ENCODE measurements at regions not wholly inside any gene's neighbourhood (a gene's known extent, or its start where the extent isn't known, plus 50 kb on each side); places are given as distances from the start of the nearest gene placed in this dataset.

DNA sequence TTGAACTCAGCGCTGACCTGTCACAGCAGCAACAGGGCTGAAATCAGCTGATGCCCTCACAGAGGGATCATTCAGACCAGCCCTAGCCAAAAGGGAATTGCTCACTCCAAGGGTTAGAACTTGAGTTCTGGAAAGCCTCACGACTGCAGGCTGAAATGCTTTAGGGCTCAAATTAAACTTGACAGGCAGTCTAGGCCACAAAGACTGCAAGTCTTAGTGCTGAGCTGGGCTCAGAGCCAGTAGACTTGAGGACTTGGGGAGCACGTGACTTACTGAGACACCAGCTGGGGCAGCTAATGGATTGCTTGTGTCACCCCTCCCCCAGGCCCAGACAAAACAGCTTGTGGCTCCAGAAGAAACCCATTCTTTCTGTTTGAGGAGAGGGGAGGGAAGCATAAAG lies 119.0 kb upstream of the SLC6A14 start:
- no peak for DNase-seq
- Histone ChIP-seq H3K9me2 (no peaks in the 10 kb centered on the region), H3K27me3 (ENCODE audit: insufficient read depth) (no peaks in the 10 kb centered on the region), H2AFZ (ENCODE audit: low read depth) (no peak overlapping the region), H3K79me2 (ENCODE audit: insufficient read depth) (no peaks in the 10 kb centered on the region), H4K20me1 (ENCODE audit: insufficient read depth) (no peaks in the 10 kb centered on the region), H3K36me3 (replicated peaks in 1 of 2; ENCODE audit: control insufficient read depth in 1 of 2, insufficient read depth in 2 of 2, low read length in 1 of 2) (no peaks in the 10 kb centered on the region), H3K9ac (no peak overlapping the region), H3K4me3 (ENCODE audit: low read depth in 2 of 2, low read length in 1 of 2) (no peak overlapping the region), H3K27ac (ENCODE audit: low read depth in 2 of 2, low read length in 1 of 2) (no peak overlapping the region), H3K4me1 (ENCODE audit: control insufficient read depth in 1 of 2, insufficient read depth in 2 of 2, low read depth in 1 of 2, low read length in 1 of 2) (no peaks in the 10 kb centered on the region; a peak in 1 of 4 replicates), H3K9me3 (no peaks in the 10 kb centered on the region), H3F3A (replicated peaks; ENCODE audit: insufficient read depth) (no peaks in the 10 kb centered on the region), H3K4me2 (no peak overlapping the region)
- TF ChIP-seq TCF12 (IDR thresholded peaks at IDR 0.05) (peak; percentile 25; the same call in 1 of the 2 replicates), GATA2 (CRISPR knock-in tag; IDR thresholded peaks at IDR 0.05) (no peak), RAD21 (IDR thresholded peaks at IDR 0.05; ENCODE audit: low read length) (no peak), NFIC (IDR thresholded peaks at IDR 0.05; ENCODE audit: borderline replicate concordance) (no peak), TEAD4 (IDR thresholded peaks at IDR 0.05; ENCODE audit: borderline replicate concordance, insufficient read depth) (no peak)
- TF ChIP-seq, protein P1, sequence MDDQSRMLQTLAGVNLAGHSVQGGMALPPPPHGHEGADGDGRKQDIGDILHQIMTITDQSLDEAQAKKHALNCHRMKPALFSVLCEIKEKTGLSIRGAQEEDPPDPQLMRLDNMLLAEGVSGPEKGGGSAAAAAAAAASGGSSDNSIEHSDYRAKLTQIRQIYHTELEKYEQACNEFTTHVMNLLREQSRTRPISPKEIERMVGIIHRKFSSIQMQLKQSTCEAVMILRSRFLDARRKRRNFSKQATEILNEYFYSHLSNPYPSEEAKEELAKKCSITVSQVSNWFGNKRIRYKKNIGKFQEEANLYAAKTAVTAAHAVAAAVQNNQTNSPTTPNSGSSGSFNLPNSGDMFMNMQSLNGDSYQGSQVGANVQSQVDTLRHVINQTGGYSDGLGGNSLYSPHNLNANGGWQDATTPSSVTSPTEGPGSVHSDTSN (IDR thresholded peaks at IDR 0.05): peak; percentile 30; the same call in 1 of the 2 replicates
- TF ChIP-seq, protein P2, sequence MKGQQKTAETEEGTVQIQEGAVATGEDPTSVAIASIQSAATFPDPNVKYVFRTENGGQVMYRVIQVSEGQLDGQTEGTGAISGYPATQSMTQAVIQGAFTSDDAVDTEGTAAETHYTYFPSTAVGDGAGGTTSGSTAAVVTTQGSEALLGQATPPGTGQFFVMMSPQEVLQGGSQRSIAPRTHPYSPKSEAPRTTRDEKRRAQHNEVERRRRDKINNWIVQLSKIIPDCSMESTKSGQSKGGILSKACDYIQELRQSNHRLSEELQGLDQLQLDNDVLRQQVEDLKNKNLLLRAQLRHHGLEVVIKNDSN (IDR thresholded peaks at IDR 0.05; ENCODE audit: borderline replicate concordance, low read depth): peak; percentile 33; the same call in 1 of the 2 replicates
- CTCF ChIA-PET: no interaction called here
- 6% methylated on average over 2 of the region's 3 CpGs for WGBS (ENCODE audit: low lambda C conversion rate)
- POLR2A ChIA-PET: no interaction called here

DNA sequence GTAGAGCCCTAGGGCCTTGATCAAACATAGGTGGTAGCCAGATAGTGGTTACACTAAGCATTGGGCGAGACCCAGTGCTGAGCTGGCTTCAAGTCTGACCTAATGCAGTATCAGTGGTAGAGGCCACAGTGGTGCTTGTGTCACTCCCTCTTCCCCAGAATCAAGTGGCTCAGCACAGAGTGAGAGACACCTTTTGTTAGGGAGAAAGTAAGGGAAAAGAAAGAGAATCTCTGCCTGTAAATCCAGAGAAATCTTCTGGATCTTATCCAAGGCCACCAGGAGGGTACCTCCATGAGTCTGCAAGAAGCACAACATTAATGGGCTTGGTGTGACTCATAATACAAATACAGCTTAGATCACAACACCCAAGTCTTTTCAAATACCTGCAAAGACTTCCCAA lies 117.7 kb upstream of the SLC6A14 start:
- Histone ChIP-seq H3K4me2 (no peak overlapping the region), H3K27me3 (ENCODE audit: insufficient read depth) (no peaks in the 10 kb centered on the region), H3K79me2 (ENCODE audit: insufficient read depth) (no peaks in the 10 kb centered on the region), H3K9me2 (no peaks in the 10 kb centered on the region), H3K36me3 (replicated peaks in 1 of 2; ENCODE audit: control insufficient read depth in 1 of 2, insufficient read depth in 2 of 2, low read length in 1 of 2) (no peaks in the 10 kb centered on the region), H4K20me1 (ENCODE audit: insufficient read depth) (no peaks in the 10 kb centered on the region), H3F3A (replicated peaks; ENCODE audit: insufficient read depth) (no peaks in the 10 kb centered on the region), H3K27ac (ENCODE audit: low read depth in 2 of 2, low read length in 1 of 2) (no peak overlapping the region), H2AFZ (ENCODE audit: low read depth) (no peak overlapping the region), H3K4me3 (ENCODE audit: low read depth in 2 of 2, low read length in 1 of 2) (no peak overlapping the region), H3K9ac (no peak overlapping the region), H3K4me1 (ENCODE audit: control insufficient read depth in 1 of 2, insufficient read depth in 2 of 2, low read depth in 1 of 2, low read length in 1 of 2) (no peaks in the 10 kb centered on the region; a peak in 1 of 4 replicates), H3K9me3 (no peaks in the 10 kb centered on the region)
- POLR2A ChIA-PET: no interaction called here
- 17% methylated on average over 1 of the region's 1 CpG for WGBS (ENCODE audit: low lambda C conversion rate)
- CTCF ChIA-PET: no interaction called here
- DNase-seq: no peak
- TF ChIP-seq, protein P3, sequence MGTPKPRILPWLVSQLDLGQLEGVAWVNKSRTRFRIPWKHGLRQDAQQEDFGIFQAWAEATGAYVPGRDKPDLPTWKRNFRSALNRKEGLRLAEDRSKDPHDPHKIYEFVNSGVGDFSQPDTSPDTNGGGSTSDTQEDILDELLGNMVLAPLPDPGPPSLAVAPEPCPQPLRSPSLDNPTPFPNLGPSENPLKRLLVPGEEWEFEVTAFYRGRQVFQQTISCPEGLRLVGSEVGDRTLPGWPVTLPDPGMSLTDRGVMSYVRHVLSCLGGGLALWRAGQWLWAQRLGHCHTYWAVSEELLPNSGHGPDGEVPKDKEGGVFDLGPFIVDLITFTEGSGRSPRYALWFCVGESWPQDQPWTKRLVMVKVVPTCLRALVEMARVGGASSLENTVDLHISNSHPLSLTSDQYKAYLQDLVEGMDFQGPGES (IDR thresholded peaks at IDR 0.05; ENCODE audit: low read depth, low read length): no peak
- TF ChIP-seq RCOR1 (IDR thresholded peaks at IDR 0.05; ENCODE audit: low read length): no peak
- TF ChIP-seq, protein P4, sequence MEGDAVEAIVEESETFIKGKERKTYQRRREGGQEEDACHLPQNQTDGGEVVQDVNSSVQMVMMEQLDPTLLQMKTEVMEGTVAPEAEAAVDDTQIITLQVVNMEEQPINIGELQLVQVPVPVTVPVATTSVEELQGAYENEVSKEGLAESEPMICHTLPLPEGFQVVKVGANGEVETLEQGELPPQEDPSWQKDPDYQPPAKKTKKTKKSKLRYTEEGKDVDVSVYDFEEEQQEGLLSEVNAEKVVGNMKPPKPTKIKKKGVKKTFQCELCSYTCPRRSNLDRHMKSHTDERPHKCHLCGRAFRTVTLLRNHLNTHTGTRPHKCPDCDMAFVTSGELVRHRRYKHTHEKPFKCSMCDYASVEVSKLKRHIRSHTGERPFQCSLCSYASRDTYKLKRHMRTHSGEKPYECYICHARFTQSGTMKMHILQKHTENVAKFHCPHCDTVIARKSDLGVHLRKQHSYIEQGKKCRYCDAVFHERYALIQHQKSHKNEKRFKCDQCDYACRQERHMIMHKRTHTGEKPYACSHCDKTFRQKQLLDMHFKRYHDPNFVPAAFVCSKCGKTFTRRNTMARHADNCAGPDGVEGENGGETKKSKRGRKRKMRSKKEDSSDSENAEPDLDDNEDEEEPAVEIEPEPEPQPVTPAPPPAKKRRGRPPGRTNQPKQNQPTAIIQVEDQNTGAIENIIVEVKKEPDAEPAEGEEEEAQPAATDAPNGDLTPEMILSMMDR (IDR thresholded peaks at IDR 0.05): no peak
- no peak for TF ChIP-seq EP300 (IDR thresholded peaks at IDR 0.05; ENCODE audit: borderline replicate concordance in 1 of 2, low read depth in 1 of 2, low read length in 1 of 2)
- no peak for TF ChIP-seq TEAD4 (IDR thresholded peaks at IDR 0.05; ENCODE audit: borderline replicate concordance, insufficient read depth)
- TF ChIP-seq NFIC (IDR thresholded peaks at IDR 0.05; ENCODE audit: borderline replicate concordance): no peak
- TF ChIP-seq RFX5 (IDR thresholded peaks at IDR 0.05; ENCODE audit: low read length): no peak
- TF ChIP-seq JUND (IDR thresholded peaks at IDR 0.05): no peak
- TF ChIP-seq, protein P1 (IDR thresholded peaks at IDR 0.05): no peak
- TF ChIP-seq, protein P5, sequence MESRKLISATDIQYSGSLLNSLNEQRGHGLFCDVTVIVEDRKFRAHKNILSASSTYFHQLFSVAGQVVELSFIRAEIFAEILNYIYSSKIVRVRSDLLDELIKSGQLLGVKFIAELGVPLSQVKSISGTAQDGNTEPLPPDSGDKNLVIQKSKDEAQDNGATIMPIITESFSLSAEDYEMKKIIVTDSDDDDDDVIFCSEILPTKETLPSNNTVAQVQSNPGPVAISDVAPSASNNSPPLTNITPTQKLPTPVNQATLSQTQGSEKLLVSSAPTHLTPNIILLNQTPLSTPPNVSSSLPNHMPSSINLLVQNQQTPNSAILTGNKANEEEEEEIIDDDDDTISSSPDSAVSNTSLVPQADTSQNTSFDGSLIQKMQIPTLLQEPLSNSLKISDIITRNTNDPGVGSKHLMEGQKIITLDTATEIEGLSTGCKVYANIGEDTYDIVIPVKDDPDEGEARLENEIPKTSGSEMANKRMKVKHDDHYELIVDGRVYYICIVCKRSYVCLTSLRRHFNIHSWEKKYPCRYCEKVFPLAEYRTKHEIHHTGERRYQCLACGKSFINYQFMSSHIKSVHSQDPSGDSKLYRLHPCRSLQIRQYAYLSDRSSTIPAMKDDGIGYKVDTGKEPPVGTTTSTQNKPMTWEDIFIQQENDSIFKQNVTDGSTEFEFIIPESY (IDR thresholded peaks at IDR 0.05; ENCODE audit: borderline replicate concordance, low read depth): no peak
- TF ChIP-seq ELF1 (IDR thresholded peaks at IDR 0.05): no peak
- no peak for TF ChIP-seq RXRA (IDR thresholded peaks at IDR 0.05; ENCODE audit: borderline replicate concordance, low read depth)
- no peak for TF ChIP-seq NRF1 (IDR thresholded peaks at IDR 0.05; ENCODE audit: low read depth, low read length)
- no peak for TF ChIP-seq FOXM1 (IDR thresholded peaks at IDR 0.05; ENCODE audit: low read depth)
- no peak for TF ChIP-seq GABPA (IDR thresholded peaks at IDR 0.05; ENCODE audit: low read depth)
- TF ChIP-seq SIN3A (IDR thresholded peaks at IDR 0.05; ENCODE audit: borderline replicate concordance, low read depth, low read length): no peak
- TF ChIP-seq FOSL2 (IDR thresholded peaks at IDR 0.05; ENCODE audit: borderline replicate concordance, low read depth): no peak
- TF ChIP-seq MXI1 (IDR thresholded peaks at IDR 0.05; ENCODE audit: low read depth, low read length): no peak

All from SK-N-SH (cell line).